Gastroesophageal sphincter (tissue), 3 donors: ENCODE measurements at regions not wholly inside any gene's neighbourhood (a gene's known extent, or its start where the extent isn't known, plus 50 kb on each side); places are given as distances from the start of the nearest gene placed in this dataset.
"Not testable (repeated sequence)": the region's sequence is repeated elsewhere in the genome, so short reads cannot be mapped to it uniquely, and the experiment has no call there.

Source experiments
- CTCF ChIP-seq, 4 experiments: fragments of 200-600 bp in 2 of 4; fragments of 450-650 bp in 2 of 4; sonication (generic) in 1 of 4; IDR thresholded peaks; one replicate each; pipeline ENCODE4 v1.5.1; 2017 to 2019; ENCODE audit warnings: antibody characterized with exemption in 4 of 4, mild to moderate bottlenecking in 2 of 4, moderate library complexity in 2 of 4
- POLR2A ChIP-seq, 2 donors: fragments of 450-650 bp; IDR thresholded peaks; one replicate each; pipeline ENCODE4 v1.6.1; 2017; ENCODE audit warnings: antibody characterized with exemption in 2 of 2, mild to moderate bottlenecking in 2 of 2, moderate library complexity in 1 of 2

GRCh38 chr20:5453316-5453715 lies 136.6 kb upstream of the PROKR2 start:
- not testable (repeated sequence) for TF ChIP-seq POLR2A, CTCF (IDR thresholded peaks at IDR 0.05)
